GM19023 (cell line): ENCODE measurements at regions not wholly inside any gene's neighbourhood (a gene's known extent, or its start where the extent isn't known, plus 50 kb on each side); places are given as distances from the start of the nearest gene placed in this dataset.

Experiments used
- ATAC-seq: cut with Tn5 transposase; IDR thresholded peaks from one replicate; pipeline ENCODE4 v1.9.1; 2021; ENCODE audit warnings: mild to moderate bottlenecking, moderate library complexity; ENCODE audit not compliant: unreplicated experiment

DNA sequence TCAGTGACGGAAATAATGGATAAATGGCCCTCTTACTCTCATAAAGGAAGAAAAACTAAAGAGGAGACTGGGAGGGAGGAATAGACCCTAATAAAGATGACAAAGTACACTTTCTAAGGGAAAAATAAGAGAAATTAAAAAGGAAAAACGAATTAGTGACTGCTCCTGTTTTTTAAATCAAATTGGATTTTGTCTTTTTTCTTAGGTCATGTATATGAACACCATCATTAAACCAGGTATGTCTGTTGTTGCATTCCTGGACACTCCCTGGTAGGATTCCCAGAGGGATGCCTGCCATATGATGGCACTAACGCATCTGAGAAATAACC is 59.4 kb upstream of the BTN3A2 start:
- ATAC-seq: no peak

DNA sequence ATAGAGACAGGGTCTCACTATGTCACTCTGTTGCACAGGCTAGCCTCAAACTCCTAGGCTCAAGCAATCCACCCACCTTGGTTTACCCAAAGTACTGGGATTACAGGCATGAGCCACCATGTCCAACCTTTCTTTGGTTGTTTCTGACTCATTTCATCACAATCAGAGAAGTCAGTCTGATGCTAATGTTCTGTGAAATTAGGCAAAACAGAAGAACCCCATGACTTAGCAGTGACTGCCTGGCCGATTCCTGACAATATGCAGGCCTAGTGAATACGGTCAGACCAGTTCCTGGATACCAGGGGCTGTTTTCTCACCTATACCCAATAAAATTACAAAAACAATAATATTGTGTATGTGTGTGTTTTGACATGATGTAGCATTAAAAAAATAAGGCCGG is 58.8 kb upstream of the BTN3A2 start:
- ATAC-seq: no peak

DNA sequence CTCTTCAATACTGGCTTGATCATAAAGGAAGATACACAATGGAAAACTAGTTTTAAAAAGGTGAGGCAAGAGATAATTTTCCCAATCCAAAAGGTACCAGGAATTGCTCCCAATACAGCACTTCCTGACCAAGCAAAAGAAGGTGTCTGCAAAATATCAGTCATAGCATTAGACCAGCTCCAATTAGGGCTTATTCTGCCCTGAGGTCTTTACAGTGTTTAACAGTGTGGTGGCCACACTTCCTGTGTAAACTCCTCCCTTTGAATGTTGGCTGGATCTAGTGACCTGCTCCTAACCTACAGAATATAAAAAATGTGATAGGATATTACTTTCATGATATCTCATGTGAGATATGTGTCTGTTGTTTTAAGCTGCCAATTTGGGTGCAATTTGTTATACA is 57.1 kb upstream of the BTN3A2 start:
- no peak for ATAC-seq

DNA sequence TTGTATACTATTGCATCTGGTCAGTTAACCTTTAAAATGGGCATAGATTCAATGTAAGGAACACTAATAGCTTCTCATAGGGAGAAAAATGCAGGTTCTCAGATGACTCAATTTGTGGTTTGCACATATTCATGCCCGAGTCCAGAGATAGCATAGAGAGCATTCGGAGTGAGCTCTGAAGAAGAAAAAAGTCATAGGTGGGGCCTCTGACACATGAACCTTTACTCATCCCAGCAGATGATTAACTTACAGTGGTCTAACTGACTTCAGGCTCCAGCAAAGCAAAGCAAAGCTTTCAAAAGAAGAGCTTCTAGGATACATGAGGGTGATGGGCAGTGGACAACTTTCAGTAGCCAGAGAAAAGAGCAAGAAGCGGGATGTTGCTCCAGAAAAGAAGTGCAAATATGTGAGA is 55.3 kb upstream of the BTN3A2 start:
- peak; percentile 29 for ATAC-seq

DNA sequence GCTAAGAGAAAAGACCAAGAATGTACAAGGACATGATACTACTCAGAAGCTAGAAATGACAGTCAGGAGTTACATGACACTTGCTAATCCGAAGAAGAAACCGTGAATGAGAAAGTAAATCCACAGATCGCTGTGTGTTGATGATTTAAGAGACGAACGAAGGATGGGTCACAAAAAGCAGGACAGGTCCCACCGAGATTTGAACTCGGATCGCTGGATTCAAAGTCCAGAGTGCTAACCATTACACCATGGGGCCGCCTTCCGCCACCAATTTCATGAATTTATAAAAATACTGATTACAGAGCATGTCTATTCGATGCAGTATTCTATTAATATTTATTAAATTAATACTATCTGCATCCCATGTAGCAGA is 54.0 kb upstream of the BTN3A2 start:
- ATAC-seq: no peak

DNA sequence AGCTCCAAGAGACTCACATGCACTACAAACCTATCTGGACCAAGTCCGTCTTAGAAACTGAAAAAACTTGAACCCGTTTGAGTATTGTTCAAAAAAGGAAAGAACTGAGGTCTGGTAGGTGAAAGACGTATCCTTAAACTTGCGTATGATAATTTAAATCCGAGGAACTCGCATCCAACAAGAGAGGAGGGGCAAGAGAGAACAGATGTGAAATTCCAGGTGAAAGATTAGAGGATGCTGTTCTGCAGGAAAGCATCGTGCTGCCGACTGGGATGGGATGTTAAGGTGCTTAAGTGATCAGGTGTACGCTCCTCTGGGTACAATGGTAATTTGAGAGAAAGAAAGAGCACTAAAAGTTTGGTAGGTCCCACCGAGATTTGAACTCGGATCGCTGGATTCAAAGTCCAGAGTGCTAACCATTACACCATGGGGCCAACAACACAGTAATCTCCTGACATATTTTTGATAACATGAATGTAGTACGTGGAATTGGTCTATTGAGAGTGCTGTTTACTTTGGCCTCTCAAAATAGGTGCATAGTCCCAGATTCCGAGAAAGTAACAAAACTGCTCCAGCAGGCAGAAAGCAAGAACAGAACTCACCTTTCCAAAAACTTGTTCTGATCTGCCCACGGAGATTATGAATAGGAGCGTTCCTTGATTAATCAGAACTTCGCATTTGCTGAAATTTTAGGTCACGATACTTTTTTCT is 53.5 kb upstream of the BTN3A2 start:
- ATAC-seq: no peak

DNA sequence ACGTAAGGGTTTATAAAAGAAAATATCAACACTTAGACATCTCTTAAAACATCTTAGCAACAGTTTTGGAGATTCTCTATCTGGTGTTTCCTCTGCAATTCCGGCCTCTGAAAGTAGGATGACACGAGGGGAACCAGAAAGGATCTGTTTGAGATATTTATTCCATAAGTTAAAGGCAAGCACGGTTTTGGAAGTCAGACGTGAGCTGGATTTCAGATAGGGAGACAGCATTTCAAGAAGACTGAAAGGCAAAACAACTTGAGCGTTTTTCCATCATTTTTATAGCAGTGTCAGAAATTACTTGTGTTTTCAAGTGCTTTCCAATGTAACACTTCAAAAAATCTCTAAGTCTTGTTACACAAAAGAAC is 52.9 kb upstream of the BTN3A2 start:
- no peak for ATAC-seq

DNA sequence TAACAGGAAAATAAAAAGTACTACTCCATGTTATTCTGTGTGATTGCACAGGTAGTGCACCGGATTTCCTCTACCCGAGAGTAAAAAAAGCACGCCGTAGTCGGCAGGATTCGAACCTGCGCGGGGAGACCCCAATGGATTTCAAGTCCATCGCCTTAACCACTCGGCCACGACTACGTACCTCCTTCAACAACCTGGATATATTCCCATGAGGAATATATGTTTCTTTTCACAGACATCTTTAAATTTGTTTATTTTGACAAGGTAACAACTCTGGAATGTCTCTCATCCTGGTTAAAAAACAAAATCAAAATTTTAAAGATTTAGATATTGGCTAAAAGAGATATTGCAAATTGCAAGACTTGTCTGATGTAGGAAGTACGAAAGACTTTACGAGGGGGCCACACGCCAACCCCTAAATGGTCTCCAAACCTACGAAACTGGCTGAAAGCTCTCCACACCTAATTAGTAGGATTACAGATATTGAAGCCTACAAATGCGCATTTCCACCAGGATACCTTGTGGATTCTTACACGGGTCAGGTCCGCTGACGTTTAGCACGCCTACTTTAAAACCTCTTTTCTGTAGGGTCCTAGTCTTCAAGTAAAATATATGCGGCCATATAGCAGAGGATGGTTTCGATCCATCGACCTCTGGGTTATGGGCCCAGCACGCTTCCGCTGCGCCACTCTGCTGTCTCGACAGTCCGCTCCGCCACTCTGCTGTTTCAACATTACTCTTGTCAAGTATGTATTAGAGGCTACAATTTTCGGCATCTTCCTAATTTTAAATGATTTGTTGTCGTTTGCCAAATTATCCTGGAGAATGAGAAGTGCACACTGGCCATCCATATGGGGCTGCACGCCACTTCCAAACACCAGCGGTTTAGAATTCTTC is 52.2 kb upstream of the BTN3A2 start:
- peak; percentile 52 for ATAC-seq
